ENCODE measurements at regions not wholly inside any gene's neighbourhood (a gene's known extent, or its start where the extent isn't known, plus 50 kb on each side); places are given as distances from the start of the nearest gene placed in this dataset.

DNA sequence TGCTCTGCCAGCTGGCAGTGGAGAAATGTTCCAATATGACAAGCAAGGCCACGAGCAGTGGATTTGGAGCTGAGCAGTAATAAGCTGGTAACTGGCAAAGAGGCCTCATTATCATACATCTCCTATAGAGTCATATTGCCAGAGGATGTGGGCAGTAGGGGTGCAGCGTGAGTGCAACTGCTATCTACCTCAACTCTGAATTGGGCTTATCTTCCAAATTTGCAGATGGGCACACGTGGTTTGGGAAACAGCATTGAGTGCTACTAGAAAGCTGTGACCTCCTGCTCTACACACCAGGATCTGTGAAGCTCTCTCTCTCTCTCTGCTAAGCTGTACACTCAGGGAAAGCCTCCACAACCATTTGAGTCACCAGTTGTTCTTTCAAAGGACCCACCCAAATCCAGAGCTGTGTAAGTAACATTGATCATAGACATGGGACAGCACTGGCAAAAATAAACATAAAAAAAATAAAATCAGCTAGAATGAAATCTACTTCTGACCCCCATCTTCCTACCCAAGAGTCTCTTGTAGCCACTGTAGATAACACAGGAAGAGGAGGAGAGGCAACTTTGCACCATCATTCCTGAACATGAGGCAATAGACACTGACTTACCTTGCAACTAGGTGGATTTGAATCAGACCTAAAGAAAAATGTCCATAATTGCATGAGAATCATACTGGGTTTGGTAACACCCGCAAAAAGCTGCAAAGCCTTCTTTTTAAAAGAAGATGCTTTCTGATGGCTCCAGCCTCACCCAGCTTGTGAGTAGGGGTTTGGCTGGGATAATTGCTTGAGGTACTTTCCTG, 82.9 kb upstream of the THBS1 start:
- TF ChIP-seq, protein P1, sequence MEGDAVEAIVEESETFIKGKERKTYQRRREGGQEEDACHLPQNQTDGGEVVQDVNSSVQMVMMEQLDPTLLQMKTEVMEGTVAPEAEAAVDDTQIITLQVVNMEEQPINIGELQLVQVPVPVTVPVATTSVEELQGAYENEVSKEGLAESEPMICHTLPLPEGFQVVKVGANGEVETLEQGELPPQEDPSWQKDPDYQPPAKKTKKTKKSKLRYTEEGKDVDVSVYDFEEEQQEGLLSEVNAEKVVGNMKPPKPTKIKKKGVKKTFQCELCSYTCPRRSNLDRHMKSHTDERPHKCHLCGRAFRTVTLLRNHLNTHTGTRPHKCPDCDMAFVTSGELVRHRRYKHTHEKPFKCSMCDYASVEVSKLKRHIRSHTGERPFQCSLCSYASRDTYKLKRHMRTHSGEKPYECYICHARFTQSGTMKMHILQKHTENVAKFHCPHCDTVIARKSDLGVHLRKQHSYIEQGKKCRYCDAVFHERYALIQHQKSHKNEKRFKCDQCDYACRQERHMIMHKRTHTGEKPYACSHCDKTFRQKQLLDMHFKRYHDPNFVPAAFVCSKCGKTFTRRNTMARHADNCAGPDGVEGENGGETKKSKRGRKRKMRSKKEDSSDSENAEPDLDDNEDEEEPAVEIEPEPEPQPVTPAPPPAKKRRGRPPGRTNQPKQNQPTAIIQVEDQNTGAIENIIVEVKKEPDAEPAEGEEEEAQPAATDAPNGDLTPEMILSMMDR (conservative IDR thresholded peaks at IDR 0.05; ENCODE audit: low read length), result no peak
- no peak for TF ChIP-seq EZH2phosphoT487 (IDR thresholded peaks at IDR 0.05; ENCODE audit: borderline replicate concordance, low read depth, low read length)

Measured in OCI-LY7 (cell line).